Urothelium cell line (cell line): ENCODE measurements at regions not wholly inside any gene's neighbourhood (a gene's known extent, or its start where the extent isn't known, plus 50 kb on each side); places are given as distances from the start of the nearest gene placed in this dataset.
A peak's percentile ranks its signal among the peaks of the same experiment; 100 is the strongest.

Source experiments
- DNase-seq: peaks from one replicate; pipeline ENCODE4 v3.0.0; 2011; ENCODE audit warnings: low spot score, mixed read lengths
- FAIRE-seq: peaks from 2 replicates; lab custom pipeline; 2011; peaks lifted over from hg19 to GRCh38; lab: Jason Lieb, UNC

GRCh38 chr4:19729886-19730651, 521.6 kb upstream of the SLIT2 start:
- FAIRE-seq (no peak), DNase-seq (no peak)

GRCh38 chr4:19728773-19729172, 522.9 kb upstream of the SLIT2 start:
- DNase-seq (no peak), FAIRE-seq (no peak)

GRCh38 chr4:19727141-19727540, 524.6 kb upstream of the SLIT2 start:
- no peak for DNase-seq
- FAIRE-seq: no peak

GRCh38 chr4:19725130-19725529, 526.6 kb upstream of the SLIT2 start:
- DNase-seq (no peak), FAIRE-seq (no peak)

- DNase-seq (no peak), FAIRE-seq (no peak)
Observed at GRCh38 chr4:19722404-19722803, 529.3 kb upstream of the SLIT2 start.

GRCh38 chr4:19721587-19721986, 530.1 kb upstream of the SLIT2 start:
- FAIRE-seq (no peak), DNase-seq (no peak)

- DNase-seq (no peak), FAIRE-seq (no peak)
Observed at GRCh38 chr4:19720610-19721009, 531.1 kb upstream of the SLIT2 start.

GRCh38 chr4:19720190-19720589, 531.5 kb upstream of the SLIT2 start:
- DNase-seq (no peak), FAIRE-seq (no peak)

- FAIRE-seq (no peak), DNase-seq (peak; percentile 4)
Observed at GRCh38 chr4:19711871-19712270, 539.8 kb upstream of the SLIT2 start.

- no peak for DNase-seq
- no peak for FAIRE-seq
Observed at GRCh38 chr4:19707876-19708275, 543.8 kb upstream of the SLIT2 start.

- no peak for FAIRE-seq
- no peak for DNase-seq
Observed at GRCh38 chr4:19703391-19703790, 548.3 kb upstream of the SLIT2 start.

GRCh38 chr4:19700992-19701391, 550.7 kb upstream of the SLIT2 start:
- DNase-seq: no peak
- no peak for FAIRE-seq

GRCh38 chr4:19698961-19699360, 552.7 kb upstream of the SLIT2 start:
- FAIRE-seq: no peak
- no peak for DNase-seq

GRCh38 chr4:19694812-19695211, 556.9 kb upstream of the SLIT2 start:
- no peak for FAIRE-seq
- no peak for DNase-seq

- DNase-seq: no peak
- no peak for FAIRE-seq
Observed at GRCh38 chr4:19693936-19694570, 557.7 kb upstream of the SLIT2 start.

GRCh38 chr4:19689511-19689910, 562.2 kb upstream of the SLIT2 start:
- FAIRE-seq: no peak
- DNase-seq: peak; percentile 29

- FAIRE-seq: no peak
- DNase-seq: no peak
Observed at GRCh38 chr4:19686456-19686855, 565.2 kb upstream of the SLIT2 start.

- FAIRE-seq: no peak
- DNase-seq: no peak
Observed at GRCh38 chr4:19684084-19684483, 567.6 kb upstream of the SLIT2 start.

- FAIRE-seq (no peak), DNase-seq (no peak)
Observed at GRCh38 chr4:19683426-19683825, 568.3 kb upstream of the SLIT2 start.

- FAIRE-seq (no peak), DNase-seq (no peak)
Observed at GRCh38 chr4:19677211-19677610, 574.5 kb upstream of the SLIT2 start.

- DNase-seq: no peak
- no peak for FAIRE-seq
Observed at GRCh38 chr4:19675172-19675811, 576.4 kb upstream of the SLIT2 start.

- DNase-seq (no peak), FAIRE-seq (no peak)
Observed at GRCh38 chr4:19659101-19659500, 592.6 kb upstream of the SLIT2 start.
